OCI-LY3 (cell line): ENCODE measurements at regions not wholly inside any gene's neighbourhood (a gene's known extent, or its start where the extent isn't known, plus 50 kb on each side); places are given as distances from the start of the nearest gene placed in this dataset.

Experiments used
- CTCF ChIP-seq: fragments of 200-600, 300-600 bp; sonication (generic); IDR thresholded peaks from 2 replicates; pipeline ENCODE4 v1.5.1; 2014; ENCODE audit warnings: antibody characterized with exemption, low read length, low read depth
- EZH2phosphoT487 ChIP-seq: fragments of 200-600 bp; shearing (Covaris generic); IDR thresholded peaks from 2 replicates; pipeline ENCODE4 v1.6.1; 2018; ENCODE audit warnings: antibody characterized with exemption, mixed run types, low read depth

GRCh38 chr1:218813237-218813636 lies 360.4 kb upstream of the LYPLAL1 start:
- TF ChIP-seq CTCF, result no peak
- TF ChIP-seq EZH2phosphoT487, result no peak
